Cardiac muscle cell (in vitro differentiated cells and primary cell): ENCODE measurements at regions not wholly inside any gene's neighbourhood (a gene's known extent, or its start where the extent isn't known, plus 50 kb on each side); places are given as distances from the start of the nearest gene placed in this dataset.

Source experiments
- DNase-seq, 2 donors: peaks; one replicate each; pipeline versions ENCODE4 v3.0.0 to v3.0.0-alpha.2; 2010 to 2017; ENCODE audit warnings: low read depth in 1 of 2, low spot score in 1 of 2
- H3K27ac ChIP-seq: fragments of 200-600 bp; sonication (generic); 2 replicates; pipeline ENCODE4 v1.5.1; 2016
- H3K27me3 ChIP-seq: fragments of 200-600 bp; sonication (generic); 2 replicates; pipeline ENCODE4 v1.6.0; 2016; ENCODE audit warnings: control low read depth
- H3K36me3 ChIP-seq: fragments of 200-600 bp; sonication (generic); 2 replicates; pipeline ENCODE4 v1.5.1; 2016; ENCODE audit warnings: control low read depth
- H3K4me1 ChIP-seq: fragments of 200-600 bp; sonication (generic); 2 replicates; pipeline ENCODE4 v1.8.1; 2017; ENCODE audit warnings: low read depth, mild to moderate bottlenecking, mixed run types
- H3K4me3 ChIP-seq: fragments of 200-600 bp; sonication (generic); 2 replicates; pipeline ENCODE4 v1.5.1; 2016; ENCODE audit warnings: mild to moderate bottlenecking
- H3K9me3 ChIP-seq: fragments of 200-600 bp; sonication (generic); 2 replicates; pipeline ENCODE4 v1.5.1; 2017; ENCODE audit warnings: low read depth, mild to moderate bottlenecking, control low read depth
- CTCF ChIP-seq: IDR thresholded peaks from 2 replicates; pipeline ENCODE4 v1.5.1; 2012; ENCODE audit warnings: low read depth, mild to moderate bottlenecking, low read length

GRCh38 chr13:80151016-80151415 lies 189.9 kb downstream of the SPRY2 start:
- no peak for TF ChIP-seq CTCF
- Histone ChIP-seq H3K4me1 (no peaks in the 10 kb centered on the region), H3K27me3 (no peaks in the 10 kb centered on the region), H3K4me3 (no peak overlapping the region), H3K27ac (no peak overlapping the region), H3K9me3 (no peaks in the 10 kb centered on the region), H3K36me3 (no peaks in the 10 kb centered on the region)
- no peak for DNase-seq

- TF ChIP-seq CTCF = no peak
- Histone ChIP-seq H3K4me1 (no peaks in the 10 kb centered on the region), H3K27me3 (no peaks in the 10 kb centered on the region), H3K4me3 (no peak overlapping the region), H3K9me3 (no peaks in the 10 kb centered on the region), H3K36me3 (no peaks in the 10 kb centered on the region), H3K27ac (no peak overlapping the region)
- DNase-seq = no peak
These were observed 191.2 kb downstream of the SPRY2 start for GRCh38 chr13:80149736-80150135.

- no peaks in the 10 kb centered on the region for H3K9me3 ChIP-seq
- TF ChIP-seq CTCF = no peak
These were observed 195.7 kb downstream of the SPRY2 start for GRCh38 chr13:80145171-80145690.

GRCh38 chr13:80144493-80144892 lies 196.4 kb downstream of the SPRY2 start:
- Histone ChIP-seq H3K4me3 (no peak overlapping the region), H3K27ac (no peak overlapping the region), H3K4me1 (peaks cover 10% of the 10 kb centered on the region), H3K9me3 (no peaks in the 10 kb centered on the region), H3K36me3 (no peaks in the 10 kb centered on the region), H3K27me3 (no peaks in the 10 kb centered on the region)
- DNase-seq = no peak
- TF ChIP-seq CTCF = no peak

More at GRCh38 chr13:80145171-80145690, 195.7 kb downstream of the SPRY2 start:
- H3K27me3 ChIP-seq = no peaks in the 10 kb centered on the region
- H3K36me3 ChIP-seq = no peaks in the 10 kb centered on the region
- H3K4me3 ChIP-seq = no peak overlapping the region
- peaks cover 10% of the 10 kb centered on the region for H3K4me1 ChIP-seq
- no peak overlapping the region for H3K27ac ChIP-seq
- no peak for DNase-seq

- H3K4me1 ChIP-seq = peaks cover 10% of the 10 kb centered on the region
- no peaks in the 10 kb centered on the region for H3K27me3 ChIP-seq
- TF ChIP-seq CTCF = no peak
- H3K9me3 ChIP-seq = no peaks in the 10 kb centered on the region
- H3K36me3 ChIP-seq = no peaks in the 10 kb centered on the region
- H3K27ac ChIP-seq = peak overlapping the region; percentile 74
- DNase-seq = peak; percentile 70 to 96
- H3K4me3 ChIP-seq = no peak overlapping the region
These were observed 199.6 kb downstream of the SPRY2 start for GRCh38 chr13:80141123-80141849.
